ENCODE measurements at regions not wholly inside any gene's neighbourhood (a gene's known extent, or its start where the extent isn't known, plus 50 kb on each side); places are given as distances from the start of the nearest gene placed in this dataset.

- no peak for TF ChIP-seq CTCF (IDR thresholded peaks at IDR 0.05; ENCODE audit: insufficient read depth, low read length, poor library complexity, severe bottlenecking)
- H3K27me3 ChIP-seq (ENCODE audit: control insufficient read depth, insufficient read depth, low read length) = no peaks in the 10 kb centered on the region
- H3K36me3 ChIP-seq (ENCODE audit: control insufficient read depth, insufficient read depth, low read length) = no peaks in the 10 kb centered on the region
- no peak overlapping the region for H3K4me3 ChIP-seq (ENCODE audit: low read depth, low read length)
- DNase-seq (ENCODE audit: low read depth) = no peak
Measured at GRCh38 chr1:168396508-168396907, 115.8 kb downstream of the TBX19 start.

GRCh38 chr1:168394858-168395257, 114.2 kb downstream of the TBX19 start:
- H3K4me3 ChIP-seq (ENCODE audit: low read depth, low read length) = no peak overlapping the region
- H3K27me3 ChIP-seq (ENCODE audit: control insufficient read depth, insufficient read depth, low read length) = no peaks in the 10 kb centered on the region
- TF ChIP-seq CTCF (IDR thresholded peaks at IDR 0.05; ENCODE audit: insufficient read depth, low read length, poor library complexity, severe bottlenecking) = no peak
- H3K36me3 ChIP-seq (ENCODE audit: control insufficient read depth, insufficient read depth, low read length) = no peaks in the 10 kb centered on the region
- DNase-seq (ENCODE audit: low read depth) = no peak

GRCh38 chr1:168392958-168393549, 112.4 kb downstream of the TBX19 start:
- Histone ChIP-seq H3K27me3 (ENCODE audit: control insufficient read depth, insufficient read depth, low read length) (no peaks in the 10 kb centered on the region), H3K36me3 (ENCODE audit: control insufficient read depth, insufficient read depth, low read length) (no peaks in the 10 kb centered on the region), H3K4me3 (ENCODE audit: low read depth, low read length) (no peak overlapping the region)
- DNase-seq (ENCODE audit: low read depth) = no peak
- no peak for TF ChIP-seq CTCF (IDR thresholded peaks at IDR 0.05; ENCODE audit: insufficient read depth, low read length, poor library complexity, severe bottlenecking)

- no peak for TF ChIP-seq CTCF (IDR thresholded peaks at IDR 0.05; ENCODE audit: insufficient read depth, low read length, poor library complexity, severe bottlenecking)
- no peaks in the 10 kb centered on the region for H3K27me3 ChIP-seq (ENCODE audit: control insufficient read depth, insufficient read depth, low read length)
- no peaks in the 10 kb centered on the region for H3K36me3 ChIP-seq (ENCODE audit: control insufficient read depth, insufficient read depth, low read length)
- DNase-seq (ENCODE audit: low read depth) = no peak
- no peak overlapping the region for H3K4me3 ChIP-seq (ENCODE audit: low read depth, low read length)
Measured at GRCh38 chr1:168391851-168392681, 111.4 kb downstream of the TBX19 start.

GRCh38 chr1:168390271-168390670, 109.6 kb downstream of the TBX19 start:
- Histone ChIP-seq H3K4me3 (ENCODE audit: low read depth, low read length) (no peak overlapping the region), H3K27me3 (ENCODE audit: control insufficient read depth, insufficient read depth, low read length) (no peaks in the 10 kb centered on the region), H3K36me3 (ENCODE audit: control insufficient read depth, insufficient read depth, low read length) (no peaks in the 10 kb centered on the region)
- TF ChIP-seq CTCF (IDR thresholded peaks at IDR 0.05; ENCODE audit: insufficient read depth, low read length, poor library complexity, severe bottlenecking) = no peak
- DNase-seq (ENCODE audit: low read depth) = no peak
